ENCODE measurements at regions not wholly inside any gene's neighbourhood (a gene's known extent, or its start where the extent isn't known, plus 50 kb on each side); places are given as distances from the start of the nearest gene placed in this dataset.

DNA sequence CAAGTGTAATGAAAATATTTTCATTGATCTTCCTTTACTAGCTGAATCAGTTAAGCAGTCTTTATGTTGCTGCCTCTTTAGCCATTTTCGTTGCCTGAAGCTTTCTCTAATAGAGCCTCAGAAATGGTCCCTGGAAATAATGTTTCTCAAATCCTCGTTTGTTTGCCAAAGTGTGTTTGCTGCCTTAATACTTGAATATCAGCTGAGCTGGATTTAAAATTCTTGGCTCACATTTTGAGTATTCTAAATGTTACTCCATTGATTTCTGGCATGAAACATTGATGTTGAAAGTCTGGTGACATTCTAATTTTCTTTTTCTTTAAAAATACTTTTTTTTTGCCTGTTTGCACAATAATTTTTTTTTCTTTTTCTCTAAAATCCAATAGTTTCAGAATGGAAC, 84.6 kb upstream of the SERBP1 start:
- no peak overlapping the region for H3K27ac Mint-ChIP-seq (ENCODE audit: low read depth, unreplicated experiment)

DNA sequence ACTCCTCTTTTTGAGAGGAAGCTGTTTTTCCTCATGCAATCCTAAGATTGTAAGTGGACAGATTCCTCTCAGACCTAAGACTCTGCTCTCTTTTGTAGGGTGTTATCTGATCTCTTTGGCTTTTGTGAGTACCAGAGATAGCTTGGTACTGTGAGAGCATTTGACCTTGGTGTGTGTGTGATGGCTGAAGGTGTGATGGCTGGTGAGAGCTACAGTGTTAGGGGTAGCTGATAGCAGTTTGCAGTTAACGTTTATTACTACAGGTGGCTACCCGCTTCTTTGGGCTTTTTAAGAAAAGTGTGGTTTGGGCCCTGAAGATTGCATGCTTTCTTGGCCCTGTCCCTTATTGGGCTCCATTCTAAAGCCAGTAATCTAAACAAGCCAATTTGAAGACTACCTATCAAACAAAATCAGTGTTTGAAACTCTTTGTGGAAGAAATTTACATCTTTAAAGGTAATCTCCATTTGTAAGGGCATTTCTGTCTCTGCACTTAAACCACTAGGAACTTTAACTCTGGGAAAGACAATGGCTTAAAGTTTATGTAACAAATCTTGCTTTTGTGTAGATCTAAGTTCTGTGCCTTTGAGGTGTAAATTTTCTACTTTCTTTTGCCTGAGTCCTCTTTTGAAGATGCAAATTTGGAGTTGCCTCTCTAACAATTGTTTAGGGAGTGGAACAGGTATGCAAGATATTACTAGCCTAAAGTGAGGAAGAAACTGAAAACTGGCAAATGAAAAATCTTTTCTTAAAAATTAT, 85.3 kb upstream of the SERBP1 start:
- ChIA-PET CTCF (interaction anchor here (0.7 to 1.2 kb wide), 6 partner anchors 9 to 245 kb away, joined by 3 to 7 read pairs (median 3); no protein-coding TSS in a partner anchor), POLR2A (interaction anchor here (1.2 kb wide), 1 partner anchor 10 kb away, joined by 3 read pairs; no protein-coding TSS in a partner anchor)
- H3K27me3 Mint-ChIP-seq (ENCODE audit: insufficient read depth, unreplicated experiment), result no peaks in the 10 kb centered on the region
- no TSS peak for BruUV-seq (replicated peaks)
- intact Hi-C loops (cut with micrococcal nuclease), result no loop called here
- no peaks in the 10 kb centered on the region for H3K4me1 Mint-ChIP-seq (ENCODE audit: insufficient read depth, unreplicated experiment)
- no peak for DNase-seq (ENCODE audit: unreplicated experiment)
- H3K4me3 Mint-ChIP-seq (ENCODE audit: unreplicated experiment), result no peak overlapping the region
- H3K9me3 Mint-ChIP-seq (ENCODE audit: unreplicated experiment), result peaks cover 12% of the 10 kb centered on the region
- H3K36me3 Mint-ChIP-seq (ENCODE audit: insufficient read depth, unreplicated experiment), result peaks cover 4% of the 10 kb centered on the region
- TF ChIP-seq, protein P1, sequence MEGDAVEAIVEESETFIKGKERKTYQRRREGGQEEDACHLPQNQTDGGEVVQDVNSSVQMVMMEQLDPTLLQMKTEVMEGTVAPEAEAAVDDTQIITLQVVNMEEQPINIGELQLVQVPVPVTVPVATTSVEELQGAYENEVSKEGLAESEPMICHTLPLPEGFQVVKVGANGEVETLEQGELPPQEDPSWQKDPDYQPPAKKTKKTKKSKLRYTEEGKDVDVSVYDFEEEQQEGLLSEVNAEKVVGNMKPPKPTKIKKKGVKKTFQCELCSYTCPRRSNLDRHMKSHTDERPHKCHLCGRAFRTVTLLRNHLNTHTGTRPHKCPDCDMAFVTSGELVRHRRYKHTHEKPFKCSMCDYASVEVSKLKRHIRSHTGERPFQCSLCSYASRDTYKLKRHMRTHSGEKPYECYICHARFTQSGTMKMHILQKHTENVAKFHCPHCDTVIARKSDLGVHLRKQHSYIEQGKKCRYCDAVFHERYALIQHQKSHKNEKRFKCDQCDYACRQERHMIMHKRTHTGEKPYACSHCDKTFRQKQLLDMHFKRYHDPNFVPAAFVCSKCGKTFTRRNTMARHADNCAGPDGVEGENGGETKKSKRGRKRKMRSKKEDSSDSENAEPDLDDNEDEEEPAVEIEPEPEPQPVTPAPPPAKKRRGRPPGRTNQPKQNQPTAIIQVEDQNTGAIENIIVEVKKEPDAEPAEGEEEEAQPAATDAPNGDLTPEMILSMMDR (IDR thresholded peaks at IDR 0.05; ENCODE audit: unreplicated experiment), result no peak
- no peak overlapping the region for H3K27ac Mint-ChIP-seq (ENCODE audit: low read depth, unreplicated experiment)

More for the DNA sequence above, 84.6 kb upstream of the SERBP1 start:
- POLR2A ChIA-PET, result no interaction called here
- no peaks in the 10 kb centered on the region for H3K4me1 Mint-ChIP-seq (ENCODE audit: insufficient read depth, unreplicated experiment)
- H3K36me3 Mint-ChIP-seq (ENCODE audit: insufficient read depth, unreplicated experiment), result peaks cover 4% of the 10 kb centered on the region
- TF ChIP-seq, protein P1 (IDR thresholded peaks at IDR 0.05; ENCODE audit: unreplicated experiment), result no peak
- CTCF ChIA-PET, result interaction anchor here (0.7 to 1.2 kb wide), 5 partner anchors 10 to 246 kb away, joined by 3 to 7 read pairs (median 3); no protein-coding TSS in a partner anchor
- intact Hi-C loops (cut with micrococcal nuclease), result no loop called here
- no TSS peak for BruUV-seq (replicated peaks)
- no peak overlapping the region for H3K4me3 Mint-ChIP-seq (ENCODE audit: unreplicated experiment)
- H3K9me3 Mint-ChIP-seq (ENCODE audit: unreplicated experiment), result peaks cover 12% of the 10 kb centered on the region
- DNase-seq (ENCODE audit: unreplicated experiment), result no peak
- no peaks in the 10 kb centered on the region for H3K27me3 Mint-ChIP-seq (ENCODE audit: insufficient read depth, unreplicated experiment)

DNA sequence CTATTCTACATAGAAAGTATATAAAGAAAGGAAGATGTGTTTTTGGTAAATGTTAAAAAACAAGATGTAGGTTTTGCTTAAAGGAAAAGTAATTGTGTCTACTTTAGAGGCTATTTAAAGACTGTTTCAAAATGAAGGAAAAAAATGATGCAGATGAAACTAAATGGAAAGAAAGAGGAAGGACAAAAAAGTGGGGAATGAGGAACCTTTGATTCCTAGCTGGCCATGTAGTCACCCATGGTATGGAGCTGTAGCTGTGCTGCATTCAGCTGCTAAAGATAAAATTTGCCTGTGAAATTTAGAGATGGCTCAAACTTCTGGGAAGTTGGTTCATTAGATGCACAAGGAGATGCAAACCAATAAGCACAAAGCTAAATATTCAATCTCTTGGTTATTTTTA, 86.8 kb upstream of the SERBP1 start:
- DNase-seq (ENCODE audit: unreplicated experiment), result no peak
- CTCF ChIA-PET, result interaction anchor here (0.7 to 3.4 kb wide), 11 partner anchors 12 to 593 kb away, joined by 3 to 17 read pairs (median 5); no protein-coding TSS in a partner anchor
- intact Hi-C loops (cut with micrococcal nuclease), result no loop called here
- Mint-ChIP-seq H3K27me3 (ENCODE audit: insufficient read depth, unreplicated experiment) (no peaks in the 10 kb centered on the region), H3K4me3 (ENCODE audit: unreplicated experiment) (no peak overlapping the region), H3K27ac (ENCODE audit: low read depth, unreplicated experiment) (no peak overlapping the region), H3K4me1 (ENCODE audit: insufficient read depth, unreplicated experiment) (no peaks in the 10 kb centered on the region), H3K9me3 (ENCODE audit: unreplicated experiment) (peaks cover 12% of the 10 kb centered on the region), H3K36me3 (ENCODE audit: insufficient read depth, unreplicated experiment) (peaks cover 4% of the 10 kb centered on the region)
- TF ChIP-seq, protein P1 (IDR thresholded peaks at IDR 0.05; ENCODE audit: unreplicated experiment), result no peak
- BruUV-seq (replicated peaks), result no TSS peak
- POLR2A ChIA-PET, result interaction anchor here (1.2 kb wide), 1 partner anchor 10 kb away, joined by 3 read pairs; no protein-coding TSS in a partner anchor

DNA sequence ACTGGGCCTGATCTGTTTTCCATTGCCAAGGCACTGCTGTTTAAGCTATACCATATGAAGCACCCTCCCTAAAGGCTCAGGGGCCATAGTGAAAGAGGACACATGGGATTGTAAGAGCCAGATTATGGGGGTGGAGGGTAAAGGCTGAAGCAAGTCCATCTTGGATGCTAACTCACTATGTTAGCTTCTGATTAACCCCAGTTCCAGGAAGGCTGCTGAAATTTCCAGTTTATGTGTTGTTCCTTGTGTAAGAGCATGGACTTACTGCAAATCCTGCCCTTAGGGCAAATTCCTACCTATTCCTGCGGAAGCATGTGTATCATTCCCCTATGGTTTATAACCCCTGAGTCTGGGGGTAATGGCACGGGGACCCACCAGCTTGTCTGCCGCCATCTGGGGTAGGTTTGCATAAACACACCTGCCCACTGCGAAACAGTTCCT, 91.8 kb upstream of the SERBP1 start:
- TF ChIP-seq, protein P1 (IDR thresholded peaks at IDR 0.05; ENCODE audit: unreplicated experiment), result no peak
- Mint-ChIP-seq H3K9me3 (ENCODE audit: unreplicated experiment) (no peaks in the 10 kb centered on the region), H3K4me3 (ENCODE audit: unreplicated experiment) (no peak overlapping the region), H3K27ac (ENCODE audit: low read depth, unreplicated experiment) (no peak overlapping the region), H3K4me1 (ENCODE audit: insufficient read depth, unreplicated experiment) (peaks cover 11% of the 10 kb centered on the region), H3K27me3 (ENCODE audit: insufficient read depth, unreplicated experiment) (no peaks in the 10 kb centered on the region), H3K36me3 (ENCODE audit: insufficient read depth, unreplicated experiment) (peaks cover 4% of the 10 kb centered on the region)
- POLR2A ChIA-PET, result no interaction called here
- CTCF ChIA-PET, result interaction anchor here (0.6 to 4.6 kb wide), 8 partner anchors 11 to 984 kb away, joined by 3 to 30 read pairs (median 4); no protein-coding TSS in a partner anchor
- intact Hi-C loops (cut with micrococcal nuclease), result no loop called here
- BruUV-seq (replicated peaks), result no TSS peak
- DNase-seq (ENCODE audit: unreplicated experiment), result peak; percentile 30

All from MCF 10A (cell line).